ENCODE measurements at regions not wholly inside any gene's neighbourhood (a gene's known extent, or its start where the extent isn't known, plus 50 kb on each side); places are given as distances from the start of the nearest gene placed in this dataset.

GRCh38 chr18:7459851-7460770 is 107.0 kb upstream of the PTPRM start:
- no peak for DNase-seq (ENCODE audit: low read depth, low spot score)
- ChIA-PET CTCF (no interaction called here), POLR2A (no interaction called here)
- Histone ChIP-seq H3K27ac (ENCODE audit: low read length) (no peak overlapping the region), H3K4me3 (ENCODE audit: low read depth in 2 of 2, low read length in 2 of 2) (no peak overlapping the region), H3K9me3 (ENCODE audit: control insufficient read depth, insufficient read depth, low read depth, low read length) (no peaks in the 10 kb centered on the region), H3K4me1 (ENCODE audit: control insufficient read depth, insufficient read depth, low read length) (no peaks in the 10 kb centered on the region), H3K27me3 (ENCODE audit: control insufficient read depth, insufficient read depth, low read length) (no peaks in the 10 kb centered on the region; the same call in 1 of the 2 replicates), H3K36me3 (ENCODE audit: control insufficient read depth, insufficient read depth, low read length) (no peaks in the 10 kb centered on the region)
- TF ChIP-seq POLR2AphosphoS5 (IDR thresholded peaks at IDR 0.05; ENCODE audit: low read depth, low read length): no peak
- TF ChIP-seq TCF7L2 (IDR thresholded peaks at IDR 0.05; ENCODE audit: low read depth, low read length): no peak
- no peak for TF ChIP-seq SIN3A (IDR thresholded peaks at IDR 0.05; ENCODE audit: borderline replicate concordance, insufficient read depth, low read depth, low read length)
- no peak for TF ChIP-seq REST (IDR thresholded peaks at IDR 0.05; ENCODE audit: insufficient read depth in 1 of 2, low read depth in 2 of 2, low read length in 1 of 2)
- no peak for TF ChIP-seq CTCF (IDR thresholded peaks at IDR 0.05)
- ATAC-seq: no peak
- no TSS peak for BruUV-seq (replicated peaks)
- in situ Hi-C loops (cut with HindIII; ENCODE audit: low pct_unique_long_range_greater_than_20kb, low sequenced_read_pairs) (no loop called here), intact Hi-C loops (cut with micrococcal nuclease; ENCODE audit: unreplicated experiment) (no loop called here)

GRCh38 chr18:7464245-7464966 is 102.7 kb upstream of the PTPRM start:
- H3K36me3 ChIP-seq (ENCODE audit: control insufficient read depth, insufficient read depth, low read length): no peaks in the 10 kb centered on the region
- H3K27me3 ChIP-seq (ENCODE audit: control insufficient read depth, insufficient read depth, low read length): no peaks in the 10 kb centered on the region; the same call in 1 of the 2 replicates
- in situ Hi-C loops (cut with HindIII; ENCODE audit: low pct_unique_long_range_greater_than_20kb, low sequenced_read_pairs): no loop called here
- ChIA-PET CTCF (no interaction called here), POLR2A (no interaction called here)
- DNase-seq (ENCODE audit: low read depth, low spot score) (no peak), ATAC-seq (no peak)
- no peak overlapping the region for H3K4me3 ChIP-seq (ENCODE audit: low read depth in 2 of 2, low read length in 2 of 2)
- no TSS peak for BruUV-seq (replicated peaks)
- TF ChIP-seq TCF7L2 (IDR thresholded peaks at IDR 0.05; ENCODE audit: low read depth, low read length): no peak
- no peak for TF ChIP-seq POLR2AphosphoS5 (IDR thresholded peaks at IDR 0.05; ENCODE audit: low read depth, low read length)
- no peak for TF ChIP-seq SIN3A (IDR thresholded peaks at IDR 0.05; ENCODE audit: borderline replicate concordance, insufficient read depth, low read depth, low read length)
- TF ChIP-seq REST (IDR thresholded peaks at IDR 0.05; ENCODE audit: insufficient read depth in 1 of 2, low read depth in 2 of 2, low read length in 1 of 2): no peak
- no peak for TF ChIP-seq CTCF (IDR thresholded peaks at IDR 0.05)
- no peak overlapping the region for H3K27ac ChIP-seq (ENCODE audit: low read length)
- H3K4me1 ChIP-seq (ENCODE audit: control insufficient read depth, insufficient read depth, low read length): no peaks in the 10 kb centered on the region
- H3K9me3 ChIP-seq (ENCODE audit: control insufficient read depth, insufficient read depth, low read depth, low read length): no peaks in the 10 kb centered on the region
- intact Hi-C loops (cut with micrococcal nuclease; ENCODE audit: unreplicated experiment): no loop called here
